ENCODE measurements at regions not wholly inside any gene's neighbourhood (a gene's known extent, or its start where the extent isn't known, plus 50 kb on each side); places are given as distances from the start of the nearest gene placed in this dataset.
A peak's percentile ranks its signal among the peaks of the same experiment; 100 is the strongest.

DNA sequence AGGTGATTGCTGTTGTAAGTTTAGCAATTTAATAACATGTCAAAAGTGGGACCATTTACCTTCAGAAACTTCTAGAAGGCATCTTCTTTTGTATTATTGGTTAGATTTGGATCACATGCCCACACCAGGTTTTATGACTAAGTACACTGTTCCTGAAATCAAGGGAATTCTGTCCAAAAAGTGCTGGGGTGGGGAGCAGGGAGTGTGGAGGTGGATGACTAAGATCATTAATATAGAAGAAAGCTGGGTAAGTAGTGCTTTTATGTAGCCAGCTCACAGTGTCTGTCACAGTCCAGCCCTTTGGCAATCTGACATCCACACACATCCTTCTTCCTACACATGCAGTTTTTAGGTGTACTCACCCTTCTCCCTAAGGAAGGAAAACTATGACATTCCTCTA, 120.0 kb downstream of the TMCO5A start:
- DNase-seq (ENCODE audit: low spot score in 2 of 2), result no peak
- Histone ChIP-seq H3K4me3 (no peak overlapping the region), H3K9me3 (no peaks in the 10 kb centered on the region), H3K27me3 (ENCODE audit: low read depth) (no peaks in the 10 kb centered on the region), H3K4me1 (peaks cover 3% of the 10 kb centered on the region; the same call in 1 of the 2 replicates), H3K36me3 (replicated peaks) (no peaks in the 10 kb centered on the region)
- in situ Hi-C loops (cut with MboI; ENCODE audit: low sequenced_read_pairs), result no loop called here

GRCh38 chr15:38058596-38059075, 124.2 kb downstream of the TMCO5A start:
- Histone ChIP-seq H3K27me3 (ENCODE audit: low read depth) (no peaks in the 10 kb centered on the region), H3K9me3 (no peaks in the 10 kb centered on the region), H3K4me1 (no peaks in the 10 kb centered on the region), H3K36me3 (replicated peaks) (no peaks in the 10 kb centered on the region), H3K4me3 (no peak overlapping the region)
- in situ Hi-C loops (cut with MboI; ENCODE audit: low sequenced_read_pairs), result no loop called here
- DNase-seq (ENCODE audit: low spot score in 2 of 2), result no peak

DNA sequence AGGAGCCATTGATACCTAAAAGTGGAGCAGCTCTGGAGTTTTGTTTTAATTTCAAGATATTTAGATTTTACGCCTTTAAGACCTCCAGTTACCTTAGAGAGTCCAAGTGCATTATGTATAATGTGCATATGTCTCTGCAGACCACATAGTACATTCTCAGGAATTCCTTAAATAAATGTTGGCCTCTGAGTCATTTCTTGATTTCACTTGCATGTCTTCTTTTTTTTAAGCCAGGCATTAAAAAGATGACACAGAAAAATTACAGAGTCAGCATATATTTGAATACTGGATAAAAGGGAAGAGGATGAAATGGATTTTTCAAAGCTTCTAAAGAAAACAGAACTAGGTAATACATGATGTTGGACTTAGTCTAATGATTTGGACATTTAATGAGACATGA, 125.2 kb downstream of the TMCO5A start:
- H3K36me3 ChIP-seq (replicated peaks), result no peaks in the 10 kb centered on the region
- DNase-seq (ENCODE audit: low spot score in 2 of 2), result no peak
- H3K27me3 ChIP-seq (ENCODE audit: low read depth), result no peaks in the 10 kb centered on the region
- no peaks in the 10 kb centered on the region for H3K9me3 ChIP-seq
- in situ Hi-C loops (cut with MboI; ENCODE audit: low sequenced_read_pairs), result no loop called here
- no peaks in the 10 kb centered on the region for H3K4me1 ChIP-seq
- no peak overlapping the region for H3K4me3 ChIP-seq

GRCh38 chr15:38061856-38062649, 127.6 kb downstream of the TMCO5A start:
- in situ Hi-C loops (cut with MboI; ENCODE audit: low sequenced_read_pairs), result no loop called here
- Histone ChIP-seq H3K4me3 (no peak overlapping the region), H3K27me3 (ENCODE audit: low read depth) (no peaks in the 10 kb centered on the region), H3K9me3 (no peaks in the 10 kb centered on the region), H3K4me1 (no peaks in the 10 kb centered on the region), H3K36me3 (replicated peaks) (no peaks in the 10 kb centered on the region)
- DNase-seq (ENCODE audit: low spot score in 2 of 2), result no peak

DNA sequence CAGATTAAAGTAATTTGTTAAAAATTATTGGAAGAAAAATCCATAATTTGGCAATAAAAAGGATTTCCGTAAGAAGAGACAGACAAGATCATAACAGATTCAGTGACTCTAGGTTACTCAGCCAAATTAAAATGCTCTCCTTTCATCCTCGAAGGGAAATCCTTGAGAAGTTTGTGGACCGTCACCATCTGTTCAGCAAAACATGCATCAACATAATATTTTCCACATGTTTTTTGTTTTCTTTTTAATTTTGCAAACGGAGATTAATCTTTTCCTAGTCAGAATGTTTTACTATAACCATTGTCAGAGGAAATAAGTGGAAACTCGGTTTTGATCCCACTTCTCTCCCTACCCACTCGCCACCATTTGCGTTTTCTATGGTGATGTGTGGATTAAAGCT, 128.3 kb downstream of the TMCO5A start:
- Histone ChIP-seq H3K36me3 (replicated peaks) (no peaks in the 10 kb centered on the region), H3K9me3 (no peaks in the 10 kb centered on the region), H3K27me3 (ENCODE audit: low read depth) (no peaks in the 10 kb centered on the region), H3K4me3 (no peak overlapping the region), H3K4me1 (no peaks in the 10 kb centered on the region)
- DNase-seq (ENCODE audit: low spot score in 2 of 2), result no peak
- in situ Hi-C loops (cut with MboI; ENCODE audit: low sequenced_read_pairs), result no loop called here

DNA sequence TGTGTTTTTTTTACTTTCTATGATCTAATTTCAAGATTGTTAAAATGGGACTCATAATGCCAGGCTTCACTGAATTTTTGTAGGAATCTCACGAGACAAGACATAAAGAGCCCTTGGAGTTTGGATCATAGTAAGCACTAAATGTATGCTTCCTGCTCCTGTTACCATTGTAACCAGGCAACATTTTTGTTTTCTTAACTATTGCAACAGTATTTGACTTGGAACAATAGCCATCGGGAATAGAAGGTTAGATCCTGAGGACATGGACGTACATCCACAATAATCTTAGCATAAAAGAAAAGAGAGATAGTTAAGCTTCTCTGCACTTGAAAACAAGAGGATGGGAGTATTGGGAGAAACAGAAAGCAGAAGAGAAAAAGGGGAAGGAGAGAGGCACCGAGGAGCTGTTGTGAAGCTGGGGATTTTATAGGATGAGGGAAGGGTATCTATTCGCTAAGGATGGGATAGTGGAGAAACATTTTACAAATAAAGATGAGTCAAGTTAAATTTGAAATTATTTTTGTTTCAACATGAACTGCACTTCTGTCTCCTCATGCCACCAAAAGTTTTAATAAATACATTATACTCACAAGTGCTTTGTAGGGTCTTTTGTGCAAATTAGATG, 131.4 kb downstream of the TMCO5A start:
- DNase-seq (ENCODE audit: low spot score in 2 of 2), result no peak
- Histone ChIP-seq H3K9me3 (no peaks in the 10 kb centered on the region), H3K4me3 (no peak overlapping the region), H3K36me3 (replicated peaks) (no peaks in the 10 kb centered on the region), H3K4me1 (peaks cover 13% of the 10 kb centered on the region), H3K27me3 (ENCODE audit: low read depth) (no peaks in the 10 kb centered on the region)
- in situ Hi-C loops (cut with MboI; ENCODE audit: low sequenced_read_pairs), result no loop called here

- no peaks in the 10 kb centered on the region for H3K27me3 ChIP-seq (ENCODE audit: low read depth)
- DNase-seq (ENCODE audit: low spot score in 2 of 2), result no peak
- in situ Hi-C loops (cut with MboI; ENCODE audit: low sequenced_read_pairs), result no loop called here
Observed at GRCh38 chr15:38066612-38067011, 132.2 kb downstream of the TMCO5A start.

GRCh38 chr15:38068626-38069391, 134.4 kb downstream of the TMCO5A start:
- no peak overlapping the region for H3K4me3 ChIP-seq
- no peaks in the 10 kb centered on the region for H3K27me3 ChIP-seq (ENCODE audit: low read depth)
- H3K36me3 ChIP-seq (replicated peaks), result no peaks in the 10 kb centered on the region
- DNase-seq (ENCODE audit: low spot score in 2 of 2), result peak; percentile 15 to 27
- H3K9me3 ChIP-seq, result no peaks in the 10 kb centered on the region
- peaks cover 24% of the 10 kb centered on the region for H3K4me1 ChIP-seq
- in situ Hi-C loops (cut with MboI; ENCODE audit: low sequenced_read_pairs), result no loop called here

More at GRCh38 chr15:38066612-38067011, 132.2 kb downstream of the TMCO5A start:
- Histone ChIP-seq H3K4me1 (peaks cover 13% of the 10 kb centered on the region), H3K9me3 (no peaks in the 10 kb centered on the region), H3K4me3 (no peak overlapping the region), H3K36me3 (replicated peaks) (no peaks in the 10 kb centered on the region)

DNA sequence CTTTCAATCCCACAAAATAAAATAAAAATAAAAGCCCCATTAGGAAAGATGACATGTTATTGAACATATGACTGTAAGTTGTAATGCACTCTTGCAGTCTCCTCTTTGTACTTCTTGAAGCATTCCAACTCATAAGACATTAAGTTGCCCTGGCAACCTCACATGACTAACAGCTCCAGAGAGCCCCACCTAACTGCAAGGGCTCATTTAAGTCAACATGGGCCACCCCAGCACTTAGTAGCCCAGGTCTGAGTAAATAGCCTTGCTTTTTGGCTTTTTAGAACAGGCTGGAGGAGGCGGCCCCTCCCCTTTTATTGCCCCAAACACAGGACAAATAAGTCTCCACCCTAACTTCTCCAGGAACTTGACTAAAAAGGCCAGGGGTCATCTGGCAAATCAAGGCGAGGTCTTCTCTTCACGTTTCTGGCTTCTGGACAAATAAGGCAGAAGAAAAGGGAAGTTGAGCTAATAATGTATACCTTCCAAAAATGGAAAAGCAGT, 135.1 kb downstream of the TMCO5A start:
- in situ Hi-C loops (cut with MboI; ENCODE audit: low sequenced_read_pairs), result no loop called here
- Histone ChIP-seq H3K4me3 (no peak overlapping the region), H3K36me3 (replicated peaks) (no peaks in the 10 kb centered on the region), H3K9me3 (no peaks in the 10 kb centered on the region), H3K27me3 (ENCODE audit: low read depth) (no peaks in the 10 kb centered on the region), H3K4me1 (peaks cover 24% of the 10 kb centered on the region)
- peak; percentile 30 to 46 for DNase-seq (ENCODE audit: low spot score in 2 of 2)

DNA sequence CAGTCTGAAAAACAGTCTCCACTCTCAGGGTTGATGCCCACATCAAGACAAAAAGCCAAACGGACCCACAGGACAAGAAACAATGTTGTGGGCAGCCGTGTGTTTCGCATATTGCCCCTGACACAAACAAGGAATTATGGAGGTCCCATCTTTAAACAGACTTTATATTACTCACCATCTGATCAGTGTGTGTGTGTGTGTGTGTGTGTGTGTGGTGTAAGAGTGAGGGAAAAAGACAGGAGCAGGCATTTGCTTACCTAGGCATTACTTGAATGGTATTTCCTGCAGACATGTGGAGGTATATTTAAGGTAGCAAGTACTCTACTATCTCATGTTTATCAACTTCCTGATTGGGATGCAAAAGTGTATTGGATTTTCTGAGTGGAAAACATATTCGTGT, 136.3 kb downstream of the TMCO5A start:
- no peak for DNase-seq (ENCODE audit: low spot score in 2 of 2)
- Histone ChIP-seq H3K4me3 (no peak overlapping the region), H3K27me3 (ENCODE audit: low read depth) (no peaks in the 10 kb centered on the region), H3K36me3 (replicated peaks) (no peaks in the 10 kb centered on the region), H3K9me3 (no peaks in the 10 kb centered on the region), H3K4me1 (peaks cover 24% of the 10 kb centered on the region)
- in situ Hi-C loops (cut with MboI; ENCODE audit: low sequenced_read_pairs), result no loop called here

- Histone ChIP-seq H3K27me3 (ENCODE audit: low read depth) (no peaks in the 10 kb centered on the region), H3K4me3 (no peak overlapping the region), H3K9me3 (no peaks in the 10 kb centered on the region), H3K36me3 (replicated peaks) (no peaks in the 10 kb centered on the region), H3K4me1 (peaks cover 24% of the 10 kb centered on the region)
- in situ Hi-C loops (cut with MboI; ENCODE audit: low sequenced_read_pairs), result no loop called here
- DNase-seq (ENCODE audit: low spot score in 2 of 2), result no peak
Observed at GRCh38 chr15:38071211-38071972, 137.0 kb downstream of the TMCO5A start.

DNA sequence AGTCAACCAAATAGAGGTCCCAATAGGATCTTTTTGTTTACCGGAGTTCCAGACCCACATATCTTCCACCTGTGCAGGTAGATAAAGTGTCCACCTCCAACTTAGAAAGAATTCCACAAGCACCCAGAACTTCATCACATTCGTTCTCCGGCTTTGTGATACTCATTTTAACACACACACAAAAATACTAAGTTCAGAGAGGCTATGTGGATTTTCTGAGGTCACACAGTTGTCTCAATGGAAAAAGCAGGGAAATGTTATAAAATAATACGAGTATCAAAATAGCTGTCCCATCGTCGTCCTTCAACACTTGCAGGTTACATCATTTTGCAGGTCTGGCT, 137.5 kb downstream of the TMCO5A start:
- H3K4me1 ChIP-seq, result peaks cover 24% of the 10 kb centered on the region
- in situ Hi-C loops (cut with MboI; ENCODE audit: low sequenced_read_pairs), result no loop called here
- H3K36me3 ChIP-seq (replicated peaks), result no peaks in the 10 kb centered on the region
- H3K27me3 ChIP-seq (ENCODE audit: low read depth), result no peaks in the 10 kb centered on the region
- DNase-seq (ENCODE audit: low spot score in 2 of 2), result no peak
- H3K9me3 ChIP-seq, result no peaks in the 10 kb centered on the region
- no peak overlapping the region; the same call in 1 of the 2 replicates for H3K4me3 ChIP-seq

Measured in HAP-1 (cell line).